ENCODE measurements at regions not wholly inside any gene's neighbourhood (a gene's known extent, or its start where the extent isn't known, plus 50 kb on each side); places are given as distances from the start of the nearest gene placed in this dataset.
"Not testable (repeated sequence)": the region's sequence is repeated elsewhere in the genome, so short reads cannot be mapped to it uniquely, and the experiment has no call there.

DNA sequence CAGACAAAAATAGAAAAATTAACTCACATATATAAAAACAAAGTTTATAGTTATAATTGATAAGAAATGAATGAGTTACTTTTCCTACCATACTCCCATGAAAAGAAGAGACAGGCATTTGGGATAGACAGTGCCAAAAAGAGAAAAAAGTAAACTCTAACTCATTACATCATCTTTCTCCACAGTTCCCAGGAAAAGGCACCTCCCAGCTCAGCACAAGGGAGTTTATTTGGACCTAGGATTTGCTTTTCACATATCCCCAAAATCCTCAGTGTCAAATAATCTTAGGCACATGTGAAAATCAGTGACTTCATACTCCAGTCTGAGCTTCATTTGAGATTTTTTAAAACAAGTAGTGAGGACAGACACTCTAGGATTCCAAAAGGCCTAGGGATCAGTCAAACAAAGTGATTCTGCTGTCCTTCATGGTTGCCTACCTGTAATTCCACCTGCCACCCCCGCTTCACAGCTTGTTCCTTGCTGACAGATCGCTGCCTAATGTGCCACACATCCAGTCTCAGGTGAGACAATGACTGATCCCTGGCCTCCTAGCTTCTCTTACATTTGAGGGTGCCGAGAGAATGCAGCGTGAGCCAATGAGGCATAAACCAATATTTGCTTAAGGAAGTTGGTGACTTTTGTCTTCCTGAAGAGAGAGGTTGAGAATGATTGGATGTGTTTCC, 573.7 kb downstream of the TBL1XR1 start:
- Mint-ChIP-seq H3K9me3 (no peaks in the 10 kb centered on the region), H3K4me1 (no peaks in the 10 kb centered on the region), H3K27me3 (no peaks in the 10 kb centered on the region), H3K27ac (no peak overlapping the region), H3K36me3 (no peaks in the 10 kb centered on the region), H3K4me3 (no peak overlapping the region)
- POLR2A ChIA-PET: no interaction called here
- DNase-seq (no peak), ATAC-seq (ENCODE audit: low read depth) (no peak)

DNA sequence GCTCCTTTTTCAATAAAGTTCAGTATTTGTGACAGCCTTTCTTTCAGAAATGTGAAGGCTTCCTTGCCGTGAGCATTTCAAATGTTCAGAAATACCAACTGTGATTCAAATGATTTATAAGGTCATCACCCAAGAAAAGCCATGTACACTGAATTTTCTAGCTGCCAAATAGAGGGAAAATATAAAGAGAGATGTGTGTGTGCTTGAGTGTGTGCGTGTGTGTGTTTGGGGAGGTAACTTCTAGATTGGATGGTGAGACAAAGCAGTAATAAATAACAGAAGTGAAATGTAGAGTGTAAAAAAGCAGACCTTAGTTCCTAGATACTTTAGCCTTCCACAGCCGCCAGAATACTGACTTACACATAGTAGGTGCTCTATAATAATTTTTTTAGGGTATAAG, 577.4 kb downstream of the TBL1XR1 start:
- H3K4me3 Mint-ChIP-seq: no peak overlapping the region

DNA sequence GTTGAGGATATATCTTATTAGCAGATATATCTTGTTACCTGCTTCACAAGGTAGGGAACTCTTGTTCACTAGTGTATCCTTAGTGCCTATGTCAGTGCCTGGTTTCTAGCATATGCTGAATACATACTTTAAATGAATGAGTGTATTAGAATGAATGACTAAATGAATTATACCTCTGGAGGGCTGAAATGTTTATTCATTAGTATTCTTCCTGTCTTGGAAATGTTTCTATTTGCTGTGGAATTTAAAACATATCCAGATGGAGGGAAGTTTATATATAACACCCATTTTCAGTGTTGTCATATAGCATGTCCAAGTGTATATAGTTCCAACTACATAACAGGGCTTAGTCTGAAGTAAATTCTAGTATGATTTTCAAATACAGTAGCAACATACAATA, 581.5 kb downstream of the TBL1XR1 start:
- DNase-seq (no peak), ATAC-seq (ENCODE audit: low read depth) (no peak)
- H3K27me3 Mint-ChIP-seq: no peaks in the 10 kb centered on the region
- no peaks in the 10 kb centered on the region for H3K36me3 Mint-ChIP-seq
- no peaks in the 10 kb centered on the region for H3K9me3 Mint-ChIP-seq
- POLR2A ChIA-PET: no interaction called here
- H3K27ac Mint-ChIP-seq: no peak overlapping the region
- no peaks in the 10 kb centered on the region for H3K4me1 Mint-ChIP-seq
- no peak overlapping the region for H3K4me3 Mint-ChIP-seq

More for the DNA sequence above, 577.4 kb downstream of the TBL1XR1 start:
- POLR2A ChIA-PET: no interaction called here
- no peaks in the 10 kb centered on the region for H3K4me1 Mint-ChIP-seq
- H3K9me3 Mint-ChIP-seq: no peaks in the 10 kb centered on the region
- H3K27ac Mint-ChIP-seq: no peak overlapping the region
- no peaks in the 10 kb centered on the region for H3K27me3 Mint-ChIP-seq
- ATAC-seq (ENCODE audit: low read depth) (no peak), DNase-seq (no peak)
- H3K36me3 Mint-ChIP-seq: no peaks in the 10 kb centered on the region

DNA sequence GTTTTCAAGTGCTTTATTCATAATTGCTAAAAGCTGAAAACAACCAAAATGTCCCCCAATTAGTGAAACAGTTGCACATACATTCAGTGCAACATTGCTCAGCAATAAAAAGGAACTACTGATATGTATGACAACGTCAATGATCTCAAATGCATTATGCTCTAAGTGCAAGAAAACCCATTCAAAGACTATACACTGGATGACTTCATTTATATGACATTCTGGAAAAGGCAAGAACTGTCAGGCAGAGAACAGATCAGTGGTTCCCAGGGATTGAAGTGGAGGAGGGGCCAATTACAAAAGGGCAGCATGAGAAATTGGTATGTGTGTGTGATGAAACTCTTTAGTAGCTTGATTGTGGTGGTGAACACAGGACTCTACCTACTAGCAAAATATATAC, 585.6 kb downstream of the TBL1XR1 start:
- ATAC-seq (ENCODE audit: low read depth) (no peak), DNase-seq (no peak)
- POLR2A ChIA-PET: no interaction called here
- Mint-ChIP-seq H3K4me1 (no peaks in the 10 kb centered on the region), H3K4me3 (no peak overlapping the region), H3K27ac (no peak overlapping the region), H3K36me3 (no peaks in the 10 kb centered on the region), H3K27me3 (no peaks in the 10 kb centered on the region), H3K9me3 (no peaks in the 10 kb centered on the region)

DNA sequence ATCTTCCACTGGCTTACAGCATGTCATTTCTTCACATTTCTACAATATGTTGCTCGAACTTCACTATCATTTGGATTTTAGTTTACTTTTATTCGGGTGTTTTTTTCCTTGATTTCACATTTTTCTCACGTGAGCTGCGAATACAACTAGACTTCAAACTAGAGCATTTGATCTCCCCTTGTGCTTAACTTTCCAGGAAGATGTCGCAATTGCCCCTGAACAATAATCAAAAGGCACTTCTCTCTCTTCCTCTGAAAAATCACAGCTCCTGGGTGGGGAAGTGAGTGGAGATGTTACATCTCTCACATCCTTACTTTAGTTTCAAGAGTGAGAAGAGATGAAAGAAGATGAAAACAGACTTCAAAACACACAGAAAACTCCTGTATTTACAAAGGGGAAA, 587.9 kb downstream of the TBL1XR1 start:
- Mint-ChIP-seq H3K36me3 (no peaks in the 10 kb centered on the region), H3K27ac (no peak overlapping the region), H3K4me1 (no peaks in the 10 kb centered on the region), H3K9me3 (peaks cover 1% of the 10 kb centered on the region), H3K4me3 (no peak overlapping the region), H3K27me3 (no peaks in the 10 kb centered on the region)
- POLR2A ChIA-PET: no interaction called here
- DNase-seq (no peak), ATAC-seq (ENCODE audit: low read depth) (no peak)

DNA sequence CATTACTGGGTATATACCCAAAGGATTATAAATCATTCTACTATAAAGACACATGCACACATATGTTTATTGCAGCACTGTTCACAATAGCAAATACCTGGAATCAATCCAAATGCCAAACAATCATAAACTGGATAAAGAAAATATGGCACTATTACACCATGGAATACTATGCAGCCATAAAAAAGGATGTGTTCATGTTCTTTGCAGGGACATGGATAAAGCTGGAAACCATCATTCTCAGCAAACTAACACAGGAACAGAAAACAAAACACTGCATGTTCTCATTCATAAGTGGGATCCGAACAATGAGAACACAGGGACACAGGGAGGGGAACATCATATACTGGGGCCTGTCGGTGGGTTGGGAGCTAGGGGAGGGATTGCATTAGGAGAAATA, 591.7 kb downstream of the TBL1XR1 start:
- ATAC-seq (ENCODE audit: low read depth); POLR2A ChIA-PET; H3K27me3 Mint-ChIP-seq; DNase-seq; H3K4me3 Mint-ChIP-seq; H3K9me3 Mint-ChIP-seq; H3K36me3 Mint-ChIP-seq; H3K4me1 Mint-ChIP-seq; H3K27ac Mint-ChIP-seq: not testable (repeated sequence)

DNA sequence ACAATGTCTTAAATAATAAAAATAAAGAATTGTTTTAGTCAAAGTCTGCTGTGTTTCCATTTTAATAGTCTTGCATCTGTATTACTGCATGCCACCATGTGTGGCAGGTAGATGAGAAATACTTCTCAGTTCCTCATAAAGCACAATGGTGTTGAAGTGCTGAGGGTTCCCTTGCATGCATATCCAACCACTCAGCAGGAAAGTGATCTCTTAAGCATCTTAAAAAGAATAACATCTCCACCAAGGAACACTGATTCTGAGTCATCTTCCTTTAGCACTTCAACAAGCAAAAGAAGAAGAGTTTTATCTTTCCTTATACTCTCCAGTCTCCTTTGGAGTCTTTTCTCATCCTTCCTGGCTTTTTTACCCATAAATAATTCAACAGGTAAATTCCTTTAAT, 602.0 kb downstream of the TBL1XR1 start:
- no peaks in the 10 kb centered on the region for H3K9me3 Mint-ChIP-seq
- no peak for ATAC-seq (ENCODE audit: low read depth)
- H3K4me3 Mint-ChIP-seq: no peak overlapping the region
- no peak for DNase-seq
- POLR2A ChIA-PET: no interaction called here
- H3K36me3 Mint-ChIP-seq: no peaks in the 10 kb centered on the region
- H3K27me3 Mint-ChIP-seq: no peaks in the 10 kb centered on the region
- H3K27ac Mint-ChIP-seq: no peak overlapping the region
- no peaks in the 10 kb centered on the region for H3K4me1 Mint-ChIP-seq

DNA sequence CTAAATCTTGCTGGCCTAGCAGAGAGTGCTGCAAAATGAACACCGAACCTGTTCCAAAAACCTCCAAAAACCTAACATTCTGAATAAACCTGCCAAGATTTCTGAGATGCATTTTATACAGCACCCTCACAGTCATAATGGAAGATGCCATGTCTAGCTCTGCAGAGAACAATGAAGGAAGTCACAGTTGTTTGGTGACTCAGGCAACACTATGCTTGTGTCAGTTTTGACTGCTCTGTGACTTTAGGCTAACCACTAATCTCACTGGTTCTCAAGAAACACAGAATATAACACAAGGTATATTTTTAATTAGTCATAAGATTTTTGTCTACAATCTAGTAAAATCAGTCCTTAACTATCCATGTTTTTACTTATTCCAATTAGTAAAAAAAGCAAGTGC, 606.6 kb downstream of the TBL1XR1 start:
- ATAC-seq (ENCODE audit: low read depth): no peak
- POLR2A ChIA-PET: no interaction called here
- no peak for DNase-seq
- H3K27ac Mint-ChIP-seq: no peak overlapping the region
- H3K36me3 Mint-ChIP-seq: no peaks in the 10 kb centered on the region
- no peaks in the 10 kb centered on the region for H3K9me3 Mint-ChIP-seq
- H3K4me1 Mint-ChIP-seq: no peaks in the 10 kb centered on the region
- no peaks in the 10 kb centered on the region for H3K27me3 Mint-ChIP-seq
- H3K4me3 Mint-ChIP-seq: no peak overlapping the region

DNA sequence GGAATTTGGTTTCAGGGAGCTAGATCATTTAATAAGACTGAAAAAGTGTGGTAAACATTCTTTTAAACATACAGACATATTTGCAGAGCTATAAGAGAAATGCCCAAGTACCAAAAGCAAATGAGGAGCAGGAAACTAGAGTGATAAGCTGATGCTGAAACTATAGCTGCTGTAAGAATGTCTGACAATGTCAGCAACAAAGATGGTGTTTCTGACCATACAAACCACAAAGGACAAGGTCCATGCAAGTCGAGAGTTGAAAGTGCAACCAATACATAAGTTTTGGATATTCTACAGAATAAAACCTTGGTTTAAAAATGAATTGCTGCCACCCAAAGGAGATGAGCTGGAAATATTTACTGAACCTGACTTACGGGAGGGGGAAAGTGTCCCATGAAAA, 610.2 kb downstream of the TBL1XR1 start:
- no peaks in the 10 kb centered on the region for H3K4me1 Mint-ChIP-seq
- H3K9me3 Mint-ChIP-seq: no peaks in the 10 kb centered on the region
- POLR2A ChIA-PET: no interaction called here
- no peaks in the 10 kb centered on the region for H3K36me3 Mint-ChIP-seq
- ATAC-seq (ENCODE audit: low read depth): no peak
- no peaks in the 10 kb centered on the region for H3K27me3 Mint-ChIP-seq
- no peak overlapping the region for H3K27ac Mint-ChIP-seq
- no peak overlapping the region for H3K4me3 Mint-ChIP-seq
- no peak for DNase-seq

DNA sequence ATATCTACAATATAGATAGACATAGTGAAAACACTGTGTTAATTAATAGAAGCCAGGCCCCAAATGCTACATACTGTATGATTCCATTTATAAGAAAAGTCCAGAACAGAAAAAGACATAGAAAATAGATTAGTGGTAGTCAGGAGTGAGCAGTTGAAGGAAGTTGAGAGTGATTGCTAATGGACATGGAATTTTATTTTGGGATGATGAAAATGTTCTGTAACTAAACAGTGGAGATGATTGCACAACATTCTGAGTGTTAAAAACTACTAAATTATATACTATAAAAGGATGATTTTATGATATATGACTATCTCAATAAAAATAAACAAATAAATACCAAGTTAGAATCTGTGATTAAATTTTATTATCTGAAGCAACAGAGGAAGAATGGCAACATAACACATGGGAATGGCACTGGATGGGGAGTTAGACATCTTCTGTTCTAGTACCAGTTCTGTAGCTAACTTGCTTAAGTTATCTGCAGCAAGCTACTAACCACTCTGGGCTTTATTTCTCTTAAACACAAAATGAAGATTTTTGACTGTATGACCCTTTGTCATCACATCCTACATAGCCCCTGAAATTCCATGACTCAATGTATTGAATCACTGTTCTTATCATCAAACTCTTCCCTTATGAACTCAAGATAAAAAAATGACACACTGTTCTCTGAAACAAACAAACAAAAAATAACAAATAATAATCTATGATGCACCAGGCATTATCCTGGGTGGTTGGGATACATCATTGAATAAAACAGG, 612.7 kb downstream of the TBL1XR1 start:
- DNase-seq (no peak), ATAC-seq (ENCODE audit: low read depth) (no peak)
- H3K9me3 Mint-ChIP-seq: no peaks in the 10 kb centered on the region
- H3K27me3 Mint-ChIP-seq: no peaks in the 10 kb centered on the region
- H3K4me3 Mint-ChIP-seq: no peak overlapping the region
- no peaks in the 10 kb centered on the region for H3K4me1 Mint-ChIP-seq
- H3K27ac Mint-ChIP-seq: no peak overlapping the region
- POLR2A ChIA-PET: no interaction called here
- no peaks in the 10 kb centered on the region for H3K36me3 Mint-ChIP-seq

DNA sequence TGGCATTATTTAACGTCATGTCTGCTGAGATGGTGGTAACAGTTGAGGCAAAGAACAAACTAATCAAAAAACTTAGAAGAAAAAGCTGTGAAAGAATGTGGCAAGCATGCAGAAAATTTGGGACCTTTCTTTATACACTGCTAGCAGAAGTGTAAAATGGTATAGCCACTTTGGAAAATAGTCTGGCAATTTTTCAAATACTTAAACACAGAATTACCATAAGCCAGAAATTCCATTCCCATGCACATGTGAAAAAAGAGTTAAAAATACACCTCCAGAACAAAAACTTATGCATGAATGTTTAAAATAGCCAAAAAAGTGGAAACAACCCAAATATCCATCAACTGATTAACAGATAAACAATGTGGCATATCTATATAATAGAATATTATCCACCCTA, 613.3 kb downstream of the TBL1XR1 start:
- Mint-ChIP-seq H3K27me3 (no peaks in the 10 kb centered on the region), H3K4me1 (no peaks in the 10 kb centered on the region), H3K9me3 (no peaks in the 10 kb centered on the region), H3K36me3 (no peaks in the 10 kb centered on the region), H3K4me3 (no peak overlapping the region), H3K27ac (no peak overlapping the region)
- DNase-seq: no peak
- POLR2A ChIA-PET: no interaction called here
- ATAC-seq (ENCODE audit: low read depth): no peak

DNA sequence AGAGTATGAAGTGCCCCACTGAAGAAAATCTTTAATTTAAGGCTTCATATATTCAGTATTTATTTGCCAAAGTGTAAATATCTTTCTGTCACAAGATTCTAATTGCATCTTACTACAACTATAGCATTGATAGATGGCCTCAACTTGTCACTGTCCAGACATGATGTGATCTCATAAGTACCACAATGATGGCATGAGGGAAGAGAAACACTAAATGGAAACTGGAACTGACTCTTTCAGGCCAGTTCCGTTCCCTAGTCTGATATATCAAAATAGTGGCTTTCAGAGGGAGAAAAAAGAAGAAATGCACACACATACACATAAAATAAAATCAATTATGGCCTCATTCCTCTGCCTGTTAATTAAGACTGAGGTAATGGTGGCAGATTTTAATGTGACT, 615.7 kb downstream of the TBL1XR1 start:
- Mint-ChIP-seq H3K27me3 (no peaks in the 10 kb centered on the region), H3K4me1 (no peaks in the 10 kb centered on the region), H3K9me3 (no peaks in the 10 kb centered on the region), H3K4me3 (no peak overlapping the region), H3K27ac (no peak overlapping the region), H3K36me3 (no peaks in the 10 kb centered on the region)
- no peak for DNase-seq
- POLR2A ChIA-PET: no interaction called here
- ATAC-seq (ENCODE audit: low read depth): no peak

DNA sequence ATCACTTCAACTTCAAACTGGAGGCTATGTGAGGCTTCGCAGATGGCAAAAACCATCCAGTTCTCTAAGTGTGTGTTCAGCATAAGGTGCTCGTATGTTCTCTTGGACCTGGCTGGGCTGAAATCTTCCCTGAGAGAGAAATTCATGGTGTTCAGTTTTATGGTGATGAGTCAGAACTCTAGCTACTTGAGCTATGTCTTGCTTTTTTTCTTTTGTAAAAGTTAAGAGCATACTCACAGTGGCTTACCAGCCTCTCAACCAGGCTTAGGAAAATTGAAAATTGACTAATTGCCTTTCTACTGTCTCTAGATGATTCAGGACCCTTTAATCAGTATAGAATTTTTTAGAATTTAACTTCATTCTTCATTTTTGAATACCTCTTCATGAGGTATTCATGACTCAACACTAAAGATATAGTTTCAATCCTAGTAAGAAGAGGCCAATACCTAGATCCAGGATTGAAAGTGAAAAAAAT, 617.5 kb downstream of the TBL1XR1 start:
- DNase-seq: no peak
- no peak for ATAC-seq (ENCODE audit: low read depth)
- no peaks in the 10 kb centered on the region for H3K27me3 Mint-ChIP-seq
- POLR2A ChIA-PET: no interaction called here
- no peaks in the 10 kb centered on the region for H3K4me1 Mint-ChIP-seq
- H3K9me3 Mint-ChIP-seq: no peaks in the 10 kb centered on the region
- H3K36me3 Mint-ChIP-seq: no peaks in the 10 kb centered on the region
- H3K27ac Mint-ChIP-seq: no peak overlapping the region
- no peak overlapping the region for H3K4me3 Mint-ChIP-seq

DNA sequence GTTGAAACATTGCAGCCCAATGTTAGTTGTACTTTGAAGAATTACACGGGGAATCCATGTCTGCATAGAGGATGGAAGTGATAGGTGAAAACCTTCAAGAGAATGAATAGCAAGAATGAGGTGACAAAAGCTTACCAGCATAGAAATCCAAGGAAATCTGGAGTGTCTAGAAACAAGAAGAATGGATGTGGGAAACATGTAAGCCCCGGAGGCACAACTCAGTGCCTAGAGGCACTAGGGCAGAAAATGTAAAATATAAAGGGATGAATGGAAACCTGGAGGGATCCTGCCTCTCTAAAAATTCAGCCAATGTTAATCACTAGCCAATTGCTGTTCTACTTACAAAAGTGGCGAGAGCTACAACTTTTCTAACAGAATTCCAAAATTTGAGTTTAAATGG, 619.0 kb downstream of the TBL1XR1 start:
- DNase-seq: no peak
- no peaks in the 10 kb centered on the region for H3K27me3 Mint-ChIP-seq
- no peaks in the 10 kb centered on the region for H3K36me3 Mint-ChIP-seq
- H3K4me1 Mint-ChIP-seq: no peaks in the 10 kb centered on the region
- H3K9me3 Mint-ChIP-seq: no peaks in the 10 kb centered on the region
- POLR2A ChIA-PET: no interaction called here
- no peak overlapping the region for H3K4me3 Mint-ChIP-seq
- no peak overlapping the region for H3K27ac Mint-ChIP-seq
- ATAC-seq (ENCODE audit: low read depth): no peak
